SK-N-SH (cell line): ENCODE measurements at regions not wholly inside any gene's neighbourhood (a gene's known extent, or its start where the extent isn't known, plus 50 kb on each side); places are given as distances from the start of the nearest gene placed in this dataset.
"Not testable (repeated sequence)": the region's sequence is repeated elsewhere in the genome, so short reads cannot be mapped to it uniquely, and the experiment has no call there.

ENCODE experiments used
- CTCF ChIA-PET: fragments of 300-600, 350-600 bp; formaldehyde crosslinking; extraction: SDS; loops from one replicate; lab custom pipeline; 2021; lab: Yijun Ruan, JAX
- POLR2A ChIA-PET: fragments of 350-600 bp; sonication (Branson Sonifier 250); formaldehyde crosslinking; extraction: SDS; loops from one replicate; lab custom pipeline; 2020; ENCODE audit warnings: antibody characterized with exemption, inconsistent platforms; lab: Yijun Ruan, JAX
- DNase-seq: peaks from one replicate; pipeline ENCODE4 v3.0.0; 2012
- H2AFZ ChIP-seq: fragments of 200-600 bp; sonication (generic); 2 replicates; pipeline ENCODE4 v1.8.1; 2016; ENCODE audit warnings: antibody characterized with exemption, mild to moderate bottlenecking, low read depth
- H3F3A ChIP-seq: fragments of 200-600 bp; sonication (generic); replicated peaks from 2 replicates; pipeline ENCODE3; 2016; ENCODE audit warnings: antibody characterized with exemption, mild to moderate bottlenecking; ENCODE audit not compliant: insufficient read depth
- H3K27ac ChIP-seq, 2 experiments: fragments of 200-500 bp in 1 of 2; fragments of 200-600 bp in 1 of 2; sonication (Bioruptor generic) in 1 of 2; sonication (generic), shearing (Covaris generic) in 1 of 2; 2 replicates each; pipeline versions ENCODE4 v1.5.1 to v1.6.1; 2014 to 2016; ENCODE audit warnings: low read depth in 2 of 2, inconsistent platforms in 1 of 2, low read length in 1 of 2, mild to moderate bottlenecking in 1 of 2, mixed read lengths in 1 of 2
- H3K27me3 ChIP-seq: fragments of 200-600 bp; sonication (generic), shearing (Covaris generic); 2 replicates; pipeline ENCODE4 v1.6.1; 2016; ENCODE audit warnings: mixed run types; ENCODE audit not compliant: insufficient read depth
- H3K36me3 ChIP-seq, 2 experiments: fragments of 200-500 bp in 1 of 2; fragments of 200-600 bp in 1 of 2; sonication (Bioruptor generic) in 1 of 2; sonication (generic) in 1 of 2; replicated peaks in 1 of 2; 2 replicates each; pipeline versions ENCODE3 to v1.5.1; 2014 to 2016; ENCODE audit warnings: low read length in 1 of 2, mild to moderate bottlenecking in 1 of 2; ENCODE audit not compliant: insufficient read depth in 2 of 2, control insufficient read depth in 1 of 2
- H3K4me1 ChIP-seq, 2 experiments: fragments of 200-500 bp in 1 of 2; fragments of 200-600 bp in 1 of 2; sonication (Bioruptor generic) in 1 of 2; sonication (generic), shearing (Covaris generic) in 1 of 2; 2 replicates each; pipeline versions ENCODE4 v1.5.1 to v1.6.1; 2014 to 2016; ENCODE audit warnings: low read depth in 1 of 2, low read length in 1 of 2, mixed run types in 1 of 2; ENCODE audit not compliant: insufficient read depth in 2 of 2, control insufficient read depth in 1 of 2
- H3K4me2 ChIP-seq: fragments of 200-600 bp; sonication (generic), shearing (Covaris generic); 2 replicates; pipeline ENCODE4 v1.6.1; 2017; ENCODE audit warnings: mixed run types
- H3K4me3 ChIP-seq, 2 experiments: fragments of 200-500 bp in 1 of 2; fragments of 200-600 bp in 1 of 2; sonication (Bioruptor generic) in 1 of 2; sonication (generic), shearing (Covaris generic) in 1 of 2; 2 replicates each; pipeline versions ENCODE4 v1.5.1 to v1.8.1; 2014 to 2016; ENCODE audit warnings: low read depth in 2 of 2, inconsistent platforms in 1 of 2, low read length in 1 of 2, mild to moderate bottlenecking in 1 of 2, mixed read lengths in 1 of 2, moderate library complexity in 1 of 2
- H3K79me2 ChIP-seq: fragments of 200-600 bp; sonication (generic); 2 replicates; pipeline ENCODE4 v1.8.1; 2017; ENCODE audit warnings: mild to moderate bottlenecking; ENCODE audit not compliant: insufficient read depth
- H3K9ac ChIP-seq: fragments of 200-600 bp; sonication (generic); 2 replicates; pipeline ENCODE4 v1.6.1; 2017; ENCODE audit warnings: mixed run types
- H3K9me2 ChIP-seq: fragments of 200-600 bp; sonication (generic); 2 replicates; pipeline ENCODE4 v1.6.1; 2017; ENCODE audit warnings: mixed run types
- H3K9me3 ChIP-seq: fragments of 200-600 bp; sonication (generic); 2 replicates; pipeline ENCODE4 v1.6.1; 2017; ENCODE audit warnings: mixed run types, mild to moderate bottlenecking, moderate library complexity
- H4K20me1 ChIP-seq: fragments of 200-600 bp; sonication (generic); 2 replicates; pipeline ENCODE4 v1.6.1; 2017; ENCODE audit warnings: mild to moderate bottlenecking, mixed run types; ENCODE audit not compliant: insufficient read depth
- ELF1 ChIP-seq: IDR thresholded peaks from 2 replicates; pipeline ENCODE4 v1.4.0; 2012
- EZH2phosphoT487 ChIP-seq: fragments of 200-600 bp; sonication (generic); IDR thresholded peaks from 2 replicates; pipeline ENCODE4 v1.6.1; 2017; ENCODE audit warnings: low read depth, mixed run types, mild to moderate bottlenecking, antibody characterized with exemption, moderate library complexity, borderline replicate concordance
- JUND ChIP-seq: IDR thresholded peaks from 2 replicates; pipeline ENCODE4 v1.4.0; 2012
- PBX3 ChIP-seq: IDR thresholded peaks from 2 replicates; pipeline ENCODE4; 2012
- POLR2AphosphoS5 ChIP-seq: IDR thresholded peaks from 2 replicates; pipeline ENCODE4 v1.6.1; 2012; ENCODE audit warnings: low read depth, low read length
- RCOR1 ChIP-seq: fragments of 150-350 bp; IDR thresholded peaks from 2 replicates; pipeline ENCODE4 v1.6.1; 2017; ENCODE audit warnings: antibody characterized with exemption, low read length
- REST ChIP-seq: IDR thresholded peaks from 2 replicates; pipeline ENCODE4 v1.6.1; 2012; ENCODE audit warnings: mild to moderate bottlenecking, low read depth, low read length, moderate library complexity
- SMC3 ChIP-seq: IDR thresholded peaks from 2 replicates; pipeline ENCODE4 v1.6.1; 2012; ENCODE audit warnings: low read depth, low read length, improper control_type of control experiment
- TAF1 ChIP-seq: IDR thresholded peaks from 2 replicates; pipeline ENCODE4 v1.6.1; 2012; ENCODE audit warnings: low read depth, mild to moderate bottlenecking, low read length, moderate library complexity, borderline replicate concordance
- TEAD4 ChIP-seq: IDR thresholded peaks from 2 replicates; pipeline ENCODE4 v1.4.0; 2012; ENCODE audit warnings: mild to moderate bottlenecking, borderline replicate concordance; ENCODE audit not compliant: insufficient read depth
- USF2 ChIP-seq: fragments of 150-350 bp; IDR thresholded peaks from 2 replicates; pipeline ENCODE4 v1.6.1; 2017; ENCODE audit warnings: antibody characterized with exemption, low read length, low read depth, borderline replicate concordance
- YY1 ChIP-seq: IDR thresholded peaks from 2 replicates; pipeline ENCODE4 v1.4.0; 2012; ENCODE audit warnings: low read depth, mild to moderate bottlenecking
- WGBS: methylation state at CpG from one replicate; pipeline ENCODE4 v1.1.6; 2017; ENCODE audit warnings: low lambda C conversion rate; 5-methylcytosine and 5-hydroxymethylcytosine counted together
- TF ChIP-seq, protein P1 (sequence below): fragments of 200-600 bp; sonication (generic); IDR thresholded peaks from 2 replicates; pipeline ENCODE4 v1.6.1; 2017; ENCODE audit warnings: antibody characterized with exemption, mild to moderate bottlenecking, moderate library complexity
- TF ChIP-seq, protein P2 (sequence below): IDR thresholded peaks from 2 replicates; pipeline ENCODE4 v1.4.0; 2012; ENCODE audit warnings: low read depth

- H3K4me3 ChIP-seq, result no peak overlapping the region
- ChIA-PET POLR2A (no interaction called here), CTCF (interaction anchor here (1.7 kb wide), 1 partner anchor 9 kb away, joined by 4 read pairs; no protein-coding TSS in a partner anchor)
- peaks cover 0 to 2% of the 10 kb centered on the region in 2 experiments; a peak in 1 of 4 replicates for H3K4me1 ChIP-seq
- no peaks in the 10 kb centered on the region for H3F3A ChIP-seq
- TF ChIP-seq RCOR1 (no peak), USF2 (no peak), JUND (no peak), ELF1 (no peak)
- TF ChIP-seq, protein P1, sequence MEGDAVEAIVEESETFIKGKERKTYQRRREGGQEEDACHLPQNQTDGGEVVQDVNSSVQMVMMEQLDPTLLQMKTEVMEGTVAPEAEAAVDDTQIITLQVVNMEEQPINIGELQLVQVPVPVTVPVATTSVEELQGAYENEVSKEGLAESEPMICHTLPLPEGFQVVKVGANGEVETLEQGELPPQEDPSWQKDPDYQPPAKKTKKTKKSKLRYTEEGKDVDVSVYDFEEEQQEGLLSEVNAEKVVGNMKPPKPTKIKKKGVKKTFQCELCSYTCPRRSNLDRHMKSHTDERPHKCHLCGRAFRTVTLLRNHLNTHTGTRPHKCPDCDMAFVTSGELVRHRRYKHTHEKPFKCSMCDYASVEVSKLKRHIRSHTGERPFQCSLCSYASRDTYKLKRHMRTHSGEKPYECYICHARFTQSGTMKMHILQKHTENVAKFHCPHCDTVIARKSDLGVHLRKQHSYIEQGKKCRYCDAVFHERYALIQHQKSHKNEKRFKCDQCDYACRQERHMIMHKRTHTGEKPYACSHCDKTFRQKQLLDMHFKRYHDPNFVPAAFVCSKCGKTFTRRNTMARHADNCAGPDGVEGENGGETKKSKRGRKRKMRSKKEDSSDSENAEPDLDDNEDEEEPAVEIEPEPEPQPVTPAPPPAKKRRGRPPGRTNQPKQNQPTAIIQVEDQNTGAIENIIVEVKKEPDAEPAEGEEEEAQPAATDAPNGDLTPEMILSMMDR, result no peak
- TF ChIP-seq, protein P2, sequence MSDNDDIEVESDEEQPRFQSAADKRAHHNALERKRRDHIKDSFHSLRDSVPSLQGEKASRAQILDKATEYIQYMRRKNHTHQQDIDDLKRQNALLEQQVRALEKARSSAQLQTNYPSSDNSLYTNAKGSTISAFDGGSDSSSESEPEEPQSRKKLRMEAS, result no peak
- TF ChIP-seq, all 33 proteins: peak for 0
- Histone ChIP-seq H2AFZ (no peak overlapping the region), H3K4me2 (no peak overlapping the region), H3K27me3 (no peaks in the 10 kb centered on the region), H3K36me3 (no peaks in the 10 kb centered on the region), H3K9ac (no peak overlapping the region), H4K20me1 (no peaks in the 10 kb centered on the region), H3K9me2 (no peaks in the 10 kb centered on the region), H3K79me2 (no peaks in the 10 kb centered on the region), H3K9me3 (0 out of 2 replicates have a peak, but pooled peaks cover 6% of the 10 kb centered on the region), H3K27ac (no peak overlapping the region)
- 14% methylated on average over 4 of the region's 4 CpGs for WGBS
- peak; percentile 23 for DNase-seq
These were observed 299.8 kb upstream of the POM121L12 start for GRCh38 chr7:52735656-52736055.

GRCh38 chr7:52728683-52729082, 306.8 kb upstream of the POM121L12 start:
- H3K9ac ChIP-seq, H2AFZ ChIP-seq, CTCF ChIA-PET, H3K36me3 ChIP-seq, H3K27me3 ChIP-seq, H3K4me1 ChIP-seq, H3K4me3 ChIP-seq, H3K27ac ChIP-seq, H3K4me2 ChIP-seq, POLR2A ChIA-PET, DNase-seq, H3F3A ChIP-seq, H3K79me2 ChIP-seq, H4K20me1 ChIP-seq, H3K9me3 ChIP-seq, H3K9me2 ChIP-seq: not testable (repeated sequence)
- WGBS, result 21% methylated on average over 5 of the region's 5 CpGs

DNA sequence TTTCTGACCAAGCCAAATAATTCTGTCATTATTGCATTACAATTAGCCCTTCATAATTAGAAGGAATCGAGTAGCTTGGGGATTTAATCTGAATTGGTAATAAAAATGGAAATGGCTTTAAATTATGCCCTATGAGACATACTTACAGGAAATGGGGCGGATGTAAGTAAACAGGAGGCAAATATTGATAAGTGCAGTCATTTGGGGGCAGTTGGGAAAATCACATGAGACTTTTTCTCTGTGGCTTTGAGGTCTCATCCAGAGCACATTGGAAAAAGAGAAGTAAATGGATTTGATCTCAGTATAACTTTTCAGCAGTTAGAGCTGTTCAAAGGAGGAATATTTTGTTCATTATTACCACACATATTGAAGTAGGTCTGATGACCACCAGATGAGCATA, 307.8 kb upstream of the POM121L12 start:
- Histone ChIP-seq H2AFZ (no peak overlapping the region), H3F3A (no peaks in the 10 kb centered on the region), H3K9me3 (0 out of 2 replicates have a peak, but pooled peaks cover 5% of the 10 kb centered on the region), H3K9ac (no peak overlapping the region), H3K79me2 (no peaks in the 10 kb centered on the region), H3K27ac (no peak overlapping the region), H3K4me2 (no peak overlapping the region), H3K4me3 (no peak overlapping the region), H3K4me1 (no peaks in the 10 kb centered on the region; a peak in 1 of 4 replicates), H4K20me1 (no peaks in the 10 kb centered on the region), H3K27me3 (no peaks in the 10 kb centered on the region), H3K9me2 (no peaks in the 10 kb centered on the region), H3K36me3 (no peaks in the 10 kb centered on the region)
- DNase-seq, result no peak
- WGBS, result 7% methylated on average over 2 of the region's 2 CpGs
- CTCF ChIA-PET, result interaction anchor here (0.6 kb wide), 3 partner anchors 12 to 177 kb away, joined by 3 to 4 read pairs (median 3); no protein-coding TSS in a partner anchor
- POLR2A ChIA-PET, result interaction anchor here (0.6 kb wide), 1 partner anchor 979 kb away, joined by 4 read pairs; no protein-coding TSS in a partner anchor
- TF ChIP-seq REST (no peak), POLR2AphosphoS5 (no peak), PBX3 (no peak), TEAD4 (no peak), TAF1 (no peak), YY1 (no peak), EZH2phosphoT487 (no peak), SMC3 (no peak)
